H1 (cell line): ENCODE measurements at regions not wholly inside any gene's neighbourhood (a gene's known extent, or its start where the extent isn't known, plus 50 kb on each side); places are given as distances from the start of the nearest gene placed in this dataset.

Experiments used
- BRCA1 ChIP-seq: IDR thresholded peaks from 2 replicates; pipeline ENCODE4 v1.6.1; 2012; ENCODE audit warnings: low read depth, low read length, improper control_type of control experiment
- EGR1 ChIP-seq: IDR thresholded peaks from 2 replicates; pipeline ENCODE4 v1.6.1; 2011; ENCODE audit warnings: low read depth, low read length, borderline replicate concordance
- KDM1A ChIP-seq: fragments of 200-600, 300-600 bp; sonication (generic); IDR thresholded peaks from 2 replicates; pipeline ENCODE4 v1.7.1; 2016; ENCODE audit warnings: mild to moderate bottlenecking, low read length, borderline replicate concordance
- POLR2AphosphoS5 ChIP-seq: IDR thresholded peaks from 2 replicates; pipeline ENCODE4 v1.6.1; 2011; ENCODE audit warnings: low read depth, low read length

GRCh38 chr4:3641501-3641900 lies 109.3 kb upstream of the LRPAP1 start (continued):
- no peak for TF ChIP-seq KDM1A
- no peak for TF ChIP-seq POLR2AphosphoS5
- TF ChIP-seq BRCA1: no peak
- TF ChIP-seq EGR1: no peak
